IPS DF 6.9 (cell line): ENCODE measurements at regions not wholly inside any gene's neighbourhood (a gene's known extent, or its start where the extent isn't known, plus 50 kb on each side); places are given as distances from the start of the nearest gene placed in this dataset.
"Not testable (repeated sequence)": the region's sequence is repeated elsewhere in the genome, so short reads cannot be mapped to it uniquely, and the experiment has no call there.

Source experiments
- DNase-seq: peaks from one replicate; pipeline ENCODE4 v3.0.0-alpha.2; 2013; ENCODE audit warnings: low read depth, low spot score
- H3K27ac ChIP-seq: one replicate; pipeline ENCODE4 v1.5.1; 2013; ENCODE audit warnings: low read length, control low read depth
- H3K27me3 ChIP-seq: 2 replicates; pipeline ENCODE4 v1.6.1; 2013; ENCODE audit warnings: mild to moderate bottlenecking, low read length; ENCODE audit not compliant: control insufficient read depth, insufficient read depth
- H3K36me3 ChIP-seq: 2 replicates; pipeline ENCODE4 v1.6.1; 2013; ENCODE audit warnings: low read length; ENCODE audit not compliant: control insufficient read depth, insufficient read depth
- H3K4me1 ChIP-seq: 2 replicates; pipeline ENCODE4 v1.6.1; 2013; ENCODE audit warnings: low read length; ENCODE audit not compliant: control insufficient read depth, insufficient read depth
- H3K4me3 ChIP-seq: 2 replicates; pipeline ENCODE4 v1.5.1; 2013; ENCODE audit warnings: mild to moderate bottlenecking, low read length
- H3K9me3 ChIP-seq: 2 replicates; pipeline ENCODE4 v1.6.1; 2013; ENCODE audit warnings: low read length, inconsistent platforms; ENCODE audit not compliant: control insufficient read depth, insufficient read depth
- WGBS: extraction: QIAGEN DNeasy Blood & Tissue Kit; methylation state at CpG from one replicate; pipeline ENCODE4 v1.1.7; 2013; ENCODE audit warnings: mixed read lengths, missing lambda C conversion rate; ENCODE audit not compliant: insufficient read length, insufficient coverage; 5-methylcytosine and 5-hydroxymethylcytosine counted together

GRCh38 chr9:108265065-108265464 lies 590.7 kb downstream of the ACTL7B start:
- H3K27me3 ChIP-seq = no peaks in the 10 kb centered on the region
- no peak overlapping the region for H3K4me3 ChIP-seq
- no peaks in the 10 kb centered on the region for H3K9me3 ChIP-seq
- H3K4me1 ChIP-seq = no peaks in the 10 kb centered on the region
- DNase-seq = no peak
- H3K27ac ChIP-seq = no peak overlapping the region
- no peaks in the 10 kb centered on the region for H3K36me3 ChIP-seq
- WGBS = no CpG with 5 or more reads among the region's 1 CpG

GRCh38 chr9:108264093-108264492 lies 591.7 kb downstream of the ACTL7B start:
- no peak for DNase-seq
- Histone ChIP-seq H3K36me3 (no peaks in the 10 kb centered on the region), H3K27me3 (no peaks in the 10 kb centered on the region), H3K9me3 (no peaks in the 10 kb centered on the region), H3K4me1 (no peaks in the 10 kb centered on the region), H3K27ac (no peak overlapping the region), H3K4me3 (no peak overlapping the region)
- no CpG with 5 or more reads among the region's 4 CpGs for WGBS

GRCh38 chr9:108262836-108263235 lies 593.0 kb downstream of the ACTL7B start:
- WGBS = no CpG with 5 or more reads among the region's 9 CpGs
- Histone ChIP-seq H3K4me1 (no peaks in the 10 kb centered on the region), H3K36me3 (no peaks in the 10 kb centered on the region), H3K4me3 (no peak overlapping the region), H3K27me3 (no peaks in the 10 kb centered on the region), H3K27ac (no peak overlapping the region), H3K9me3 (no peaks in the 10 kb centered on the region)
- no peak for DNase-seq

GRCh38 chr9:108259917-108260675 lies 595.7 kb downstream of the ACTL7B start:
- no peak overlapping the region for H3K27ac ChIP-seq
- no CpG with 5 or more reads among the region's 5 CpGs for WGBS

GRCh38 chr9:108258640-108259039 lies 597.1 kb downstream of the ACTL7B start:
- H3K4me3 ChIP-seq = no peak overlapping the region
- no peaks in the 10 kb centered on the region for H3K4me1 ChIP-seq
- H3K27ac ChIP-seq = no peak overlapping the region
- no peaks in the 10 kb centered on the region for H3K9me3 ChIP-seq
- DNase-seq = no peak
- no peaks in the 10 kb centered on the region for H3K27me3 ChIP-seq
- no CpG with 5 or more reads among the region's 2 CpGs for WGBS
- H3K36me3 ChIP-seq = no peaks in the 10 kb centered on the region

More at GRCh38 chr9:108259917-108260675, 595.7 kb downstream of the ACTL7B start:
- no peaks in the 10 kb centered on the region for H3K27me3 ChIP-seq
- no peaks in the 10 kb centered on the region for H3K4me1 ChIP-seq
- H3K36me3 ChIP-seq = no peaks in the 10 kb centered on the region
- no peaks in the 10 kb centered on the region for H3K9me3 ChIP-seq
- DNase-seq = no peak
- no peak overlapping the region for H3K4me3 ChIP-seq

GRCh38 chr9:108257382-108257781 lies 598.4 kb downstream of the ACTL7B start:
- no peaks in the 10 kb centered on the region for H3K36me3 ChIP-seq
- no peak for DNase-seq

GRCh38 chr9:108254236-108254635 lies 601.5 kb downstream of the ACTL7B start:
- Histone ChIP-seq H3K9me3 (no peaks in the 10 kb centered on the region), H3K36me3 (no peaks in the 10 kb centered on the region), H3K27ac (no peak overlapping the region), H3K4me3 (no peak overlapping the region), H3K4me1 (no peaks in the 10 kb centered on the region), H3K27me3 (no peaks in the 10 kb centered on the region)
- WGBS = no CpG with 5 or more reads among the region's 2 CpGs
- no peak for DNase-seq

More at GRCh38 chr9:108257382-108257781, 598.4 kb downstream of the ACTL7B start:
- H3K9me3 ChIP-seq = no peaks in the 10 kb centered on the region
- no CpG with 5 or more reads among the region's 5 CpGs for WGBS
- H3K4me1 ChIP-seq = no peaks in the 10 kb centered on the region
- no peak overlapping the region for H3K4me3 ChIP-seq
- no peak overlapping the region for H3K27ac ChIP-seq
- no peaks in the 10 kb centered on the region for H3K27me3 ChIP-seq

- not testable (repeated sequence) for H3K27ac ChIP-seq, H3K4me1 ChIP-seq, H3K9me3 ChIP-seq, H3K4me3 ChIP-seq, H3K27me3 ChIP-seq, H3K36me3 ChIP-seq, DNase-seq
- WGBS = 100% methylated on average over 2 of the region's 3 CpGs
These were observed 608.4 kb downstream of the ACTL7B start for GRCh38 chr9:108247391-108247790.

GRCh38 chr9:108245901-108246300 lies 609.9 kb downstream of the ACTL7B start:
- Histone ChIP-seq H3K9me3 (no peaks in the 10 kb centered on the region), H3K4me3 (no peak overlapping the region), H3K27ac (no peak overlapping the region), H3K27me3 (no peaks in the 10 kb centered on the region), H3K36me3 (no peaks in the 10 kb centered on the region), H3K4me1 (no peaks in the 10 kb centered on the region)
- DNase-seq = no peak
- WGBS = no CpG with 5 or more reads among the region's 1 CpG

- Histone ChIP-seq H3K4me3 (no peak overlapping the region), H3K27ac (no peak overlapping the region), H3K27me3 (no peaks in the 10 kb centered on the region), H3K36me3 (no peaks in the 10 kb centered on the region), H3K4me1 (no peaks in the 10 kb centered on the region), H3K9me3 (no peaks in the 10 kb centered on the region)
- DNase-seq = no peak
- WGBS = no CpG with 5 or more reads among the region's 2 CpGs
These were observed 610.5 kb downstream of the ACTL7B start for GRCh38 chr9:108245331-108245730.

GRCh38 chr9:108244686-108245085 lies 611.1 kb downstream of the ACTL7B start:
- no peak for DNase-seq
- Histone ChIP-seq H3K9me3 (no peaks in the 10 kb centered on the region), H3K27me3 (no peaks in the 10 kb centered on the region), H3K27ac (no peak overlapping the region), H3K4me1 (no peaks in the 10 kb centered on the region), H3K36me3 (no peaks in the 10 kb centered on the region), H3K4me3 (no peak overlapping the region)
